ENCODE measurements at regions not wholly inside any gene's neighbourhood (a gene's known extent, or its start where the extent isn't known, plus 50 kb on each side); places are given as distances from the start of the nearest gene placed in this dataset.

- no peaks in the 10 kb centered on the region for H3K4me1 ChIP-seq
- H3K36me3 ChIP-seq (ENCODE audit: insufficient read depth in 1 of 2, low read depth in 1 of 2), result no peaks in the 10 kb centered on the region
- intact Hi-C loops (cut with DNase I), result loop anchor here in 1 of 2 donors (10.0 kb wide), 1 partner anchor 127 kb away; no protein-coding TSS in a partner anchor
- DNase-seq, result no peak
- WGBS, 3 donors, result 90 to 93% (median 90%) methylated on average over 33 of the region's 33 CpGs
- no peak for ATAC-seq
- no peaks in the 10 kb centered on the region for H3K27me3 ChIP-seq (ENCODE audit: insufficient read depth in 3 of 3, low read length in 2 of 3)
- no peaks in the 10 kb centered on the region for H3K9me3 ChIP-seq
- H3K27ac ChIP-seq, result no peak overlapping the region
- TF ChIP-seq CTCF (IDR thresholded peaks at IDR 0.05), result no peak
- H3K4me3 ChIP-seq, result no peak overlapping the region
Measured at GRCh38 chr2:126771501-126772195, 115.7 kb downstream of the GYPC start.

- intact Hi-C loops (cut with DNase I), result loop anchor here in 1 of 2 donors (10.0 kb wide), 1 partner anchor 129 kb away; no protein-coding TSS in a partner anchor
- Histone ChIP-seq H3K36me3 (ENCODE audit: insufficient read depth in 1 of 2, low read depth in 1 of 2) (no peaks in the 10 kb centered on the region), H3K4me1 (no peaks in the 10 kb centered on the region), H3K4me3 (no peak overlapping the region), H3K9me3 (no peaks in the 10 kb centered on the region), H3K27ac (no peak overlapping the region), H3K27me3 (ENCODE audit: insufficient read depth in 3 of 3, low read length in 2 of 3) (no peaks in the 10 kb centered on the region)
- TF ChIP-seq CTCF (IDR thresholded peaks at IDR 0.05), result no peak
- no peak for ATAC-seq
- WGBS, 3 donors, result 92 to 94% (median 93%) methylated on average over 6 of the region's 6 CpGs
- no peak for DNase-seq
Measured at GRCh38 chr2:126774290-126774689, 118.3 kb downstream of the GYPC start.

- no peak for ATAC-seq
Measured at GRCh38 chr2:126774761-126775160, 118.8 kb downstream of the GYPC start.

GRCh38 chr2:126775300-126775985 is 119.5 kb downstream of the GYPC start:
- DNase-seq (no peak), ATAC-seq (no peak)
- WGBS, 3 donors, result 73 to 85% (median 76%) methylated on average over 10 of the region's 10 CpGs
- Histone ChIP-seq H3K27ac (no peak overlapping the region), H3K9me3 (no peaks in the 10 kb centered on the region), H3K27me3 (ENCODE audit: insufficient read depth in 3 of 3, low read length in 2 of 3) (peaks cover 0 to 3% (median 0%) of the 10 kb centered on the region in 3 donors), H3K4me1 (no peaks in the 10 kb centered on the region), H3K4me3 (no peak overlapping the region), H3K36me3 (ENCODE audit: insufficient read depth in 1 of 2, low read depth in 1 of 2) (no peaks in the 10 kb centered on the region)
- intact Hi-C loops (cut with DNase I), result loop anchor here (5.0 to 10.0 kb wide), 3 partner anchors 131 to 528 kb away; no protein-coding TSS in a partner anchor
- no peak for TF ChIP-seq CTCF (IDR thresholded peaks at IDR 0.05)

More at GRCh38 chr2:126774761-126775160, 118.8 kb downstream of the GYPC start:
- Histone ChIP-seq H3K4me3 (no peak overlapping the region), H3K27me3 (ENCODE audit: insufficient read depth in 3 of 3, low read length in 2 of 3) (no peaks in the 10 kb centered on the region), H3K9me3 (no peaks in the 10 kb centered on the region), H3K4me1 (no peaks in the 10 kb centered on the region), H3K36me3 (ENCODE audit: insufficient read depth in 1 of 2, low read depth in 1 of 2) (no peaks in the 10 kb centered on the region), H3K27ac (no peak overlapping the region)
- intact Hi-C loops (cut with DNase I), result loop anchor here (5.0 to 10.0 kb wide), 3 partner anchors 130 to 527 kb away; no protein-coding TSS in a partner anchor
- 69 to 83% (median 69%) methylated on average over 7 of the region's 7 CpGs for WGBS, 3 donors
- no peak for DNase-seq
- no peak for TF ChIP-seq CTCF (IDR thresholded peaks at IDR 0.05)

Measured in psoas muscle (tissue), 7 donors.